MM.1S (cell line): ENCODE measurements at regions not wholly inside any gene's neighbourhood (a gene's known extent, or its start where the extent isn't known, plus 50 kb on each side); places are given as distances from the start of the nearest gene placed in this dataset.

ENCODE experiments used
- CTCF ChIP-seq: fragments of 300-600 bp; sonication (generic); IDR thresholded peaks from 2 replicates; pipeline ENCODE4 v1.5.1; 2016; ENCODE audit warnings: antibody characterized with exemption, low read length, mixed read lengths
- EZH2phosphoT487 ChIP-seq: fragments of 300-600 bp; sonication (generic); IDR thresholded peaks from 2 replicates; pipeline ENCODE4 v1.6.1; 2018; ENCODE audit warnings: antibody characterized with exemption, low read length

- TF ChIP-seq CTCF (no peak), EZH2phosphoT487 (no peak)
Measured at GRCh38 chr18:78399992-78400503, 579.6 kb upstream of the SALL3 start.
